CD4-positive, alpha-beta T cell treated with Interleukin-4 for 1 hour (primary cell): ENCODE measurements at regions not wholly inside any gene's neighbourhood (a gene's known extent, or its start where the extent isn't known, plus 50 kb on each side); places are given as distances from the start of the nearest gene placed in this dataset.

ENCODE experiments used
- DNase-seq, 2 donors: peaks; one replicate each; pipeline ENCODE4 v3.0.0-alpha.2; 2020 to 2022

- DNase-seq: no peak
Measured at GRCh38 chr3:22236490-22237270, 485.7 kb upstream of the ZNF385D start.

GRCh38 chr3:22239011-22239410 lies 488.0 kb upstream of the ZNF385D start:
- DNase-seq: no peak

- DNase-seq: no peak
Measured at GRCh38 chr3:22241110-22241509, 490.1 kb upstream of the ZNF385D start.

GRCh38 chr3:22244761-22245521 lies 493.9 kb upstream of the ZNF385D start:
- DNase-seq: no peak

- no peak for DNase-seq
Measured at GRCh38 chr3:22245811-22246583, 495.0 kb upstream of the ZNF385D start.

- DNase-seq: no peak
Measured at GRCh38 chr3:22249658-22250057, 498.6 kb upstream of the ZNF385D start.

- DNase-seq: no peak
Measured at GRCh38 chr3:22257252-22257651, 506.2 kb upstream of the ZNF385D start.

GRCh38 chr3:22262386-22262785 lies 511.4 kb upstream of the ZNF385D start:
- DNase-seq: no peak

- no peak for DNase-seq
Measured at GRCh38 chr3:22263042-22263441, 512.0 kb upstream of the ZNF385D start.

- no peak for DNase-seq
Measured at GRCh38 chr3:22265403-22265802, 514.4 kb upstream of the ZNF385D start.

- DNase-seq: no peak
Measured at GRCh38 chr3:22269831-22270230, 518.8 kb upstream of the ZNF385D start.

GRCh38 chr3:22276351-22276750 lies 525.3 kb upstream of the ZNF385D start:
- DNase-seq: no peak

GRCh38 chr3:22284559-22284958 lies 533.5 kb upstream of the ZNF385D start:
- no peak for DNase-seq

GRCh38 chr3:22288756-22289155 lies 537.7 kb upstream of the ZNF385D start:
- no peak for DNase-seq

- DNase-seq: no peak
Measured at GRCh38 chr3:22292681-22293080, 541.7 kb upstream of the ZNF385D start.

GRCh38 chr3:22296601-22297000 lies 545.6 kb upstream of the ZNF385D start:
- no peak for DNase-seq

- DNase-seq: no peak
Measured at GRCh38 chr3:22297436-22297835, 546.4 kb upstream of the ZNF385D start.

GRCh38 chr3:22306454-22306853 lies 555.4 kb upstream of the ZNF385D start:
- no peak for DNase-seq

- DNase-seq: no peak
Measured at GRCh38 chr3:22308871-22309270, 557.9 kb upstream of the ZNF385D start.

- DNase-seq: no peak
Measured at GRCh38 chr3:22315925-22316324, 564.9 kb upstream of the ZNF385D start.

GRCh38 chr3:22318325-22318724 lies 567.3 kb upstream of the ZNF385D start:
- DNase-seq: no peak

GRCh38 chr3:22319446-22319845 lies 568.4 kb upstream of the ZNF385D start:
- no peak for DNase-seq

- no peak for DNase-seq
Measured at GRCh38 chr3:22322861-22323260, 571.9 kb upstream of the ZNF385D start.

GRCh38 chr3:22326305-22326704 lies 575.3 kb upstream of the ZNF385D start:
- DNase-seq: no peak
